Central memory CD4-positive, alpha-beta T cell (primary cell): ENCODE measurements at regions not wholly inside any gene's neighbourhood (a gene's known extent, or its start where the extent isn't known, plus 50 kb on each side); places are given as distances from the start of the nearest gene placed in this dataset.

Experiments
- DNase-seq: peaks from one replicate; pipeline ENCODE4 v3.0.0; 2022

- DNase-seq = no peak
Measured at GRCh38 chr10:60461688-60462087, 72.0 kb upstream of the ANK3 start.

- DNase-seq = no peak
Measured at GRCh38 chr10:60459701-60460457, 70.2 kb upstream of the ANK3 start.

- DNase-seq = no peak
Measured at GRCh38 chr10:60456053-60456452, 66.4 kb upstream of the ANK3 start.

GRCh38 chr10:60454336-60454735, 64.7 kb upstream of the ANK3 start:
- no peak for DNase-seq

- no peak for DNase-seq
Measured at GRCh38 chr10:60453036-60453435, 63.4 kb upstream of the ANK3 start.

- no peak for DNase-seq
Measured at GRCh38 chr10:60450291-60450690, 60.6 kb upstream of the ANK3 start.

GRCh38 chr10:60448246-60448645, 58.6 kb upstream of the ANK3 start:
- DNase-seq = no peak

- DNase-seq = no peak
Measured at GRCh38 chr10:60446851-60447250, 57.2 kb upstream of the ANK3 start.

GRCh38 chr10:60446070-60446833, 56.6 kb upstream of the ANK3 start:
- no peak for DNase-seq

- DNase-seq = no peak
Measured at GRCh38 chr10:60444494-60445064, 54.9 kb upstream of the ANK3 start.

GRCh38 chr10:60443346-60443745, 53.7 kb upstream of the ANK3 start:
- no peak for DNase-seq

GRCh38 chr10:60441515-60441914, 51.8 kb upstream of the ANK3 start:
- DNase-seq = no peak

- no peak for DNase-seq
Measured at GRCh38 chr10:60439641-60440040, 50.0 kb upstream of the ANK3 start.
